ENCODE measurements at regions not wholly inside any gene's neighbourhood (a gene's known extent, or its start where the extent isn't known, plus 50 kb on each side); places are given as distances from the start of the nearest gene placed in this dataset.

DNA sequence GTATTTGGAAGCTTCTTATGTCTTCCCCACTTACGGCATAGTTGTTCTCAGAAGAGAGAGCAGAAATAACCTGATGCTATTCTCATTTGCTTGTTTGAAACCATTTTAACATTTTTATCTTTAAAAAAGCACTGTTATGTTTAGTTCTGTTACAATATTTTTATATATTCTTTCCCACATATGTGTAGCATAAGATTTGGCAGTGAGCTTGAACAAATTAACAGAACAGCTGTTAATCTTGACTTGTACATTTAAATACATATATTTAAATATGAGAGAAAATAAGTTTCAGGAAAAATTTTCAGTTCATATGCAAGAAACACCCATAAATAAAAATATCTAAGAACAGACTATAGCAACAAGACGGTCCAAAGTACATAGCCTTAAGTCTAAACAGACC is 431.7 kb upstream of the IRAK1BP1 start:
- Histone ChIP-seq H3K36me3 (no peaks in the 10 kb centered on the region), H3K4me3 (ENCODE audit: low read depth, low read length) (no peak overlapping the region), H3K9me3 (ENCODE audit: severe bottlenecking) (no peaks in the 10 kb centered on the region), H3K27me3 (ENCODE audit: insufficient read depth, low read depth, severe bottlenecking) (no peaks in the 10 kb centered on the region), H3K27ac (no peak overlapping the region)
- TF ChIP-seq CTCF (IDR thresholded peaks at IDR 0.05; ENCODE audit: low read depth, low read length) = no peak
- no peak for DNase-seq

DNA sequence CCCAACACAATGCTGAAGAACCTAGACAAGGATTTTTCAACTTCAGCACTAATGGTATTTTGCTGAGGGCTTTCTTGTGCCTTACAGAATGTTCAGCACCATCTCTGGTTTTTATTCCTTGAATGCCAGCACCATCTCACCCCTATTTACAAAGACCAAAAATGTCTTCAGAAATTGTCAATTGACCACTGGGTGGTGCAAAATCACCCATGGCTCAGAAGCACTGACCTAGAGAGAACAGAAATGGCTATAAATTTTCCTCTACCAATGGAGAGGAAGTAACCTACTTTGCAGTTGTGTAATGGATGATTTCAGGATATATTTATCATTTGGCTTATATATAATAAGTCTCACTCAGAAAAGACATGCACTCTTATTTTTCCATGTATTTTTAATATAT is 431.0 kb upstream of the IRAK1BP1 start:
- peak; percentile 26; the same call in 1 of the 2 replicates for TF ChIP-seq CTCF (IDR thresholded peaks at IDR 0.05; ENCODE audit: low read depth, low read length)
- Histone ChIP-seq H3K27ac (no peak overlapping the region), H3K4me3 (ENCODE audit: low read depth, low read length) (no peak overlapping the region), H3K36me3 (no peaks in the 10 kb centered on the region), H3K9me3 (ENCODE audit: severe bottlenecking) (no peaks in the 10 kb centered on the region), H3K27me3 (ENCODE audit: insufficient read depth, low read depth, severe bottlenecking) (no peaks in the 10 kb centered on the region)
- peak; percentile 21 for DNase-seq

DNA sequence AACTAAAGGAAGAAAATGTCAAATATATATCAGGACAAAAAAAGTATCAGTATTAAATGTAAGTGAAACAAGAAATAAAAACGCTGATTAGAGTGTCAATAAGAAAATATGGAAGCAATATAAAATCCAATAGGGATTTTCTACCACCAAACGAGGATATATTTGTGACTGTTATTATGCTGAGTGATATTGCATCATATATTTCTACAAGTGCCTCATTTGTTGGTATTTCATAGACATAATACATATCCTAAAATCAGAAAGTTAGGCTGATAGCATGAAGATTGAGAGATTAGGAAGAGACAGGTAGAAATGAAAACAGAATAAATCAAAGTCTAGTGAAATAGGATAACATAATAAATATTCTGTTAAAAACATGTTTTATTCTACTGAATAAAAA is 429.2 kb upstream of the IRAK1BP1 start:
- no peaks in the 10 kb centered on the region for H3K9me3 ChIP-seq (ENCODE audit: severe bottlenecking)
- no peaks in the 10 kb centered on the region for H3K36me3 ChIP-seq
- no peak for DNase-seq
- H3K4me3 ChIP-seq (ENCODE audit: low read depth, low read length) = no peak overlapping the region
- no peak overlapping the region for H3K27ac ChIP-seq
- H3K27me3 ChIP-seq (ENCODE audit: insufficient read depth, low read depth, severe bottlenecking) = no peaks in the 10 kb centered on the region
- no peak for TF ChIP-seq CTCF (IDR thresholded peaks at IDR 0.05; ENCODE audit: low read depth, low read length)

- no peak for TF ChIP-seq CTCF (IDR thresholded peaks at IDR 0.05; ENCODE audit: low read depth, low read length)
- Histone ChIP-seq H3K27me3 (ENCODE audit: insufficient read depth, low read depth, severe bottlenecking) (no peaks in the 10 kb centered on the region), H3K27ac (no peak overlapping the region), H3K36me3 (no peaks in the 10 kb centered on the region), H3K9me3 (ENCODE audit: severe bottlenecking) (no peaks in the 10 kb centered on the region), H3K4me3 (ENCODE audit: low read depth, low read length) (no peak overlapping the region)
- no peak for DNase-seq
Measured at GRCh38 chr6:78460711-78461110, 406.6 kb upstream of the IRAK1BP1 start.

DNA sequence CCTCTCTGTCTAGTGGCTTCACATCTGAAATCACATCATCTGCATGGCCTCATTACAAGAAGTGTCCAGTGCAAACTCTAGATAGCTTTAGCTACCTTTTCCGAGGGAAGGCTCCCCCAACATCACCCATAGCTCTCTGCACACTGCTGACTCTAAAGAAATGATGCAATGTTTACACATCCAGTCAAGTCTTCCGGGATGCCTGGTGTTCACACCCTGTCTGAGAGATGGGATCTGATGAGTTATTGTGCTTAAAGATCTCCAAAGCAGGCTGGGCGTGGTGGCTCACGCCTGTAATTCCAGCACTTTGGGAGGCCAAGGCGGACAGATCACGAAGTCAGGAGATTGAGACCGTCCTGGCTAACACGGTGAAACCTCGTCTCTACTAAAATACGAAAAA is 404.6 kb upstream of the IRAK1BP1 start:
- Histone ChIP-seq H3K36me3 (no peaks in the 10 kb centered on the region), H3K9me3 (ENCODE audit: severe bottlenecking) (peaks cover 8% of the 10 kb centered on the region), H3K27ac (no peak overlapping the region), H3K27me3 (ENCODE audit: insufficient read depth, low read depth, severe bottlenecking) (no peaks in the 10 kb centered on the region), H3K4me3 (ENCODE audit: low read depth, low read length) (no peak overlapping the region)
- no peak for DNase-seq
- no peak for TF ChIP-seq CTCF (IDR thresholded peaks at IDR 0.05; ENCODE audit: low read depth, low read length)

- TF ChIP-seq CTCF (IDR thresholded peaks at IDR 0.05; ENCODE audit: low read depth, low read length) = no peak
- Histone ChIP-seq H3K36me3 (no peaks in the 10 kb centered on the region), H3K4me3 (ENCODE audit: low read depth, low read length) (no peak overlapping the region), H3K27me3 (ENCODE audit: insufficient read depth, low read depth, severe bottlenecking) (no peaks in the 10 kb centered on the region), H3K27ac (no peak overlapping the region), H3K9me3 (ENCODE audit: severe bottlenecking) (peaks cover 8% of the 10 kb centered on the region)
- peak; percentile 63 for DNase-seq
Measured at GRCh38 chr6:78465059-78465634, 402.2 kb upstream of the IRAK1BP1 start.
